Activated CD4-positive, alpha-beta memory T cell treated with anti-CD3 and anti-CD28 coated beads, Interleukin-2, amount 10 ng/mL, durations not matched to agents 7 days and 5 days (primary cell): ENCODE measurements at regions not wholly inside any gene's neighbourhood (a gene's known extent, or its start where the extent isn't known, plus 50 kb on each side); places are given as distances from the start of the nearest gene placed in this dataset.
"Not testable (repeated sequence)": the region's sequence is repeated elsewhere in the genome, so short reads cannot be mapped to it uniquely, and the experiment has no call there.

Experiments used
- CTCF ChIA-PET: fragments of 350-600 bp; sonication (Branson Sonifier 250); formaldehyde crosslinking; loops from one replicate; lab custom pipeline; 2021; ENCODE audit warnings: antibody characterized with exemption, inconsistent platforms; lab: Charles Lee
- POLR2A ChIA-PET: fragments of 350-600 bp; sonication (Branson Sonifier 250); formaldehyde crosslinking; loops from one replicate; lab custom pipeline; 2021; ENCODE audit warnings: antibody characterized with exemption; lab: Charles Lee
- DNase-seq: peaks from one replicate; pipeline ENCODE4 v3.0.0-alpha.2; 2020
- H3K27ac Mint-ChIP-seq: one replicate; pipeline ENCODE4 v1.8.0; 2021; ENCODE audit warnings: mild to moderate bottlenecking, mixed read lengths
- H3K27me3 Mint-ChIP-seq: one replicate; pipeline ENCODE4 v1.8.0; 2021; ENCODE audit warnings: mixed read lengths
- H3K36me3 Mint-ChIP-seq: one replicate; pipeline ENCODE4 v1.8.0; 2021; ENCODE audit warnings: low read depth, mixed read lengths
- H3K4me1 Mint-ChIP-seq: one replicate; pipeline ENCODE4 v1.8.0; 2021; ENCODE audit warnings: mixed read lengths
- H3K4me3 Mint-ChIP-seq: one replicate; pipeline ENCODE4 v1.8.0; 2021; ENCODE audit warnings: mild to moderate bottlenecking, mixed read lengths
- H3K9me3 Mint-ChIP-seq: one replicate; pipeline ENCODE4 v1.8.0; 2021; ENCODE audit warnings: mixed read lengths

DNA sequence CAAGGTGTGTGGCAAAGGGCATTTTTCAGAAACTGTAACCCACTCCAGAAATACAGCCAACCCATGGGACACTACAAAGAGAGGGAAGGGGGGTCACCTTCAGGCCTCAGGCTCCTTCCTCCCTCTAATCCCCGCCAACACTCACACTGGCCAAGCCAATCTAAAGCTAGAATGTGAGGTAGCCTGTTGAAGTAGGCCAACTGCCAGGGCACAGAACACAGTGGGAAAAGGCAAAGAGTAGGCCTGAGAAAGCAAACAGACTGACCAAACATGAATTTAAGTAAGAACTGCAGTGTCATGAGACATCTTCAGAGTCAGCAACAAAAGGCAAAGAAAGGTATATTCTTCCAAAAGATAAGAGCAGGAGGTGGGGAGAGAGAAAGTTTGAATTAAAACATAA is 289.0 kb downstream of the HNRNPD start:
- CTCF ChIA-PET: no interaction called here
- no peak for DNase-seq

DNA sequence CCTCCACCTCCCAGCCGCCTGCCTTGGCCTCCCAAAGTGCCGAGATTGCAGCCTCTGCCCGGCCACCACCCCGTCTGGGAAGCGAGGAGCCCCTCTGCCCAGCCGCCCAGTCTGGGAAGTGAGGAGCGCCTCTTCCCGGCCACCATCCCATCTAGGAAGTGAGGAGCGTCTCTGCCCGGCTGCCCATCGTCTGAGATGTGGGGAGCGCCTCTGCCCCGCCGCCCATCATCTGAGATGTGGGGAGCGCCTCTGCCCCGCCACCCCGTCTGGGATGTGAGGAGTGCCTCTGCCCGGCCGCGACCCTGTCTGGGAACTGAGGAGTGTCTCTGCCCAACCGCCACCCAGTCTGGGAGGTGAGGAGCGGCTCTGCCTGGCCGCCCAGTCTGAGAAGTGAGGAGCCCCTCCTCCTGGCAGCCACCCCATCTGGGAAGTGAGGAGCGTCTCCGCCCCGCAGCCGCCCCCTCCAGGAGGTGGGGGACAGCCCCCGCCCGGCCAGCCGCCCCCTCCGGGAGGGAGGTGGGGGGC is 296.3 kb downstream of the HNRNPD start:
- H3K27me3 Mint-ChIP-seq, H3K9me3 Mint-ChIP-seq, H3K36me3 Mint-ChIP-seq, DNase-seq, POLR2A ChIA-PET, CTCF ChIA-PET, H3K27ac Mint-ChIP-seq, H3K4me3 Mint-ChIP-seq, H3K4me1 Mint-ChIP-seq: not testable (repeated sequence)

More for the DNA sequence above, 289.0 kb downstream of the HNRNPD start:
- Mint-ChIP-seq H3K4me1 (no peaks in the 10 kb centered on the region), H3K27ac (no peak overlapping the region), H3K36me3 (no peaks in the 10 kb centered on the region), H3K9me3 (no peaks in the 10 kb centered on the region), H3K4me3 (no peak overlapping the region), H3K27me3 (no peaks in the 10 kb centered on the region)
- POLR2A ChIA-PET: no interaction called here

DNA sequence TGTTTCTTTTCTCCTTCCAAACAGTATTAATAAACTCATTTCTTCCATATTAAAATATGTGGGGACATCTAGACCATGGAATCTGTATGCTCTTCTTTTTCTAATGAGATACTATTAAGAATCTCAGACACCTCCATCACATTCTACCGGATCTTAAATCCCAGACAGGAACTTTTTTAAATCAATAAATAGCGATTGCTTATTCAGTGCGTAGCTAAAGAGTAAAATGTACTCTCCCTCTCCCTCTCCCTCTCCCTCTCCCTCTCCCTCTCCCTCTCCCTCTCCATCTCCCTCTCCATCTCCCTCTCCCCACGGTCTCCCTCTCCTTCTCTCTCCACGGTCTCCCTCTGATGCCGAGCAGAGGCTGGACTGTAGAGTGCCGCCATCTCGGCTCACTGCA is 297.0 kb downstream of the HNRNPD start:
- no peak for DNase-seq
- ChIA-PET CTCF (no interaction called here), POLR2A (no interaction called here)
- Mint-ChIP-seq H3K4me3 (no peak overlapping the region), H3K27me3 (no peaks in the 10 kb centered on the region), H3K27ac (no peak overlapping the region), H3K36me3 (no peaks in the 10 kb centered on the region), H3K4me1 (no peaks in the 10 kb centered on the region), H3K9me3 (no peaks in the 10 kb centered on the region)

DNA sequence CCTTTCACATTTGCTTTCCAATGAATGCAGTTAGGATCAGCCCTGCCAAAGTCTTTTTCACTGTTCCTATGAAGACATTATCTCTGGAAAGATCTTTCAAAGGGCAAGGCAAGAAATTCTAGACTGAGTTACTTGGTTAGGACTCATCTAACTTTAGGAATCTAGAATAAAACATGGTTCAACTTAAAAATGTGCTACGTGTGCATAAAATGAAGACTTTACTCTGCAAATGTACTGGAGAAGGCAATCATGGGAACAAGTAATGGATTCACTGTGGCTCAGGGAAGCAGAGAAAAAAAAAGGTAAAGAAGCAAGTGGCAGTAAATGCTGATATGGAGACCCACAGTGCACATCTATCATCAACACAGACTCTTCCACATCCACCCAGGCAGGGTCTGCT is 297.4 kb downstream of the HNRNPD start:
- Mint-ChIP-seq H3K4me3 (no peak overlapping the region), H3K27me3 (no peaks in the 10 kb centered on the region), H3K36me3 (no peaks in the 10 kb centered on the region), H3K4me1 (no peaks in the 10 kb centered on the region), H3K27ac (no peak overlapping the region), H3K9me3 (no peaks in the 10 kb centered on the region)
- ChIA-PET POLR2A (no interaction called here), CTCF (no interaction called here)
- DNase-seq: no peak

DNA sequence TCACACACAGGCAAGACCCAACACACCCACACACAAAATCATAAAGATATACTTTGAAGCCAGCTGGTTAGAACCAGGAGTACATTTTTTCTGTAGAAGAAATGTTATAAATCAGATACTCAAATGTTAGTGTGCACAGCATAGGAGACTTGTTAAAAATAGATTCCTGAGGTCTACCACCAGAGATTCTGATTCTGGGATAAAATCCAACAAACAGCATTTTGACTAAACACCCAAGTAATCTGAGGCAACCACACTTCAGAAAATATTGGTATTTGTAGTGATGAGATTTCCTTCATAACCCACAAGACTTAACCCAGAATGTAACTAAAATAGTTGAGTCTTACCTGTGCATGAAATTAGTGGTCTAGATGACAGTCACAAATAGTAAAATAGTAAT is 301.8 kb downstream of the HNRNPD start:
- H3K4me1 Mint-ChIP-seq: no peaks in the 10 kb centered on the region

DNA sequence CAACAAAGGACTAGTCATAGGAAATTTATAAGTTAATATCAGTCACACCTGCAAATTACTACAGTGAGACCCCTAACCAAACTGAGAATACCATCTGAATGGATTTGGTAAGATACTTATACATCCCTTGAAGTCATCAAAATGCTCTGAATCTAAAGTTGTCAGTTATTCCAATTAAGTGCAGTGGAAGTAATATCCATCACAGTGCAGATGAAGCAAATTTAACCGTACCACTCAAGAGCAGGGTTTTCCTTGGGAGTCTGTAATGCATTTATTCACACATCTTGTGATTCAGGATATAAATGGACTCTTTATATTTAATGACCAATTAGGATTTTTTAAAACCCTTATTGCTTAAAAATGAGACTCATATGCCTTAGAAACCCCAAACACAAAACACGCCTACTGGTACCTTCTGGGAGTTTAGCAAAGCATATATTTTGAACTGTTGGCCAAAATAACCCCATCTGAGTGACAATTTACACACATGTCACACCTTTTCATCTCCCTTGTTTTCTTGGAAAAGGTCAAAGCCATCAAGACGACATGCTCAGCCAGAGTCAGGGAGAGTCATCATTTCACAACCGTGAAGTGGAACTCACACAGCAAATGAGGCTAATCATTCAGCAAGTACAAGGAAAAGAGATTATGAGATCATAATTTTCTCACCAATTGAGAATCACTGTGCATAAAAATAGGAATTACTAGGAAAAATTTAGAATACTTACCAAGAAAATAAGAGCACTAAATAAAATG is 303.7 kb downstream of the HNRNPD start:
- DNase-seq: no peak
- no peaks in the 10 kb centered on the region for H3K36me3 Mint-ChIP-seq
- peaks cover 2% of the 10 kb centered on the region for H3K27me3 Mint-ChIP-seq
- H3K9me3 Mint-ChIP-seq: no peaks in the 10 kb centered on the region
- no peak overlapping the region for H3K27ac Mint-ChIP-seq
- no peak overlapping the region for H3K4me3 Mint-ChIP-seq
- POLR2A ChIA-PET: no interaction called here
- CTCF ChIA-PET: no interaction called here
- no peaks in the 10 kb centered on the region for H3K4me1 Mint-ChIP-seq

More for the DNA sequence above, 301.8 kb downstream of the HNRNPD start:
- Mint-ChIP-seq H3K27ac (no peak overlapping the region), H3K4me3 (no peak overlapping the region), H3K27me3 (no peaks in the 10 kb centered on the region), H3K36me3 (no peaks in the 10 kb centered on the region), H3K9me3 (no peaks in the 10 kb centered on the region)
- DNase-seq: no peak
- ChIA-PET POLR2A (no interaction called here), CTCF (no interaction called here)

DNA sequence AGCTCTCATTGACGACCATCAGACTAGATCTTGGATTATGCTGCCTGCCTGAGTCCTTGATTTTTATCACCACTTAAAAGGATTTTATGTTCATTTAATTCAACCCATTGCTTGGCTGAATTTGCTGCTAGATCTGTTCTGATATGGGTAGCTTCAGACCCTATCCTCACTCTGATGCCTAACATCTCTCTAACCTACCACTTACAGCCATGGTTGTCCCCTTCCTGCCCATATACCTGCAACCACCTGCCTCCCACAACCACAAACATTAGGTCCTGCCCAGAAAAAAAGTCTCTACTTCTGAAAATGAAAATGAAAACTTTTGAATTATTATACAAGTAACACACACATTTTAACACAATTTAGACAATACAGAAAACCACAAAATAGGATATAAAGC is 310.8 kb downstream of the HNRNPD start:
- POLR2A ChIA-PET: no interaction called here
- DNase-seq: no peak
- H3K27me3 Mint-ChIP-seq: peaks cover 6% of the 10 kb centered on the region
- peaks cover 3% of the 10 kb centered on the region for H3K4me1 Mint-ChIP-seq
- H3K27ac Mint-ChIP-seq: no peak overlapping the region
- H3K9me3 Mint-ChIP-seq: no peaks in the 10 kb centered on the region
- H3K4me3 Mint-ChIP-seq: no peak overlapping the region
- CTCF ChIA-PET: no interaction called here
- H3K36me3 Mint-ChIP-seq: no peaks in the 10 kb centered on the region

DNA sequence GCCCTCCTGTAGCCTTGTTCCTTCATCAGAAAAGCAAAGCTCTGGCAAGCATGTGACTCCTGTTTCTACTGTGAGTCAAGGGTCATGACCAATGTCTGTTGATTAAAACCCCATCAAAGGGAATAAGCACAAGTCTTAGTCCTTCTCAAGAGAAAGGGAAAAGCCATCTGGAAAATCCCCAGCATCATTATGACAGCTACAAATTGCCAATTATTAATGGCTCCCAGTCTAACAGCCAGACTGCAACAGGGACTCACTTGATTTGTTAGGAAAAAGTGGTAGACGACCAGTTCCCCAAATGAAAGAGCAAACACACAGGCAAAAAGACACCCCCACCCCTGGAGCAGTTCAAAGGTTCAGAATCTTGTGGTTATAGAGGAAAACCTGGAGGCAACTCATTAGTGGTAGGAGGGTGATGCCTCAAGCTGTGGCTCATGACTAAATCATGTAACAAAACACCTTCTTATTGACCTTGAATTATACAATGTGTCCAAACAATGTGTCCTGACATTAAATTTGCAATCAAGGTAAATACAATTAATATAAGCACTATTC is 315.7 kb downstream of the HNRNPD start:
- Mint-ChIP-seq H3K9me3 (no peaks in the 10 kb centered on the region), H3K4me1 (peaks cover 2% of the 10 kb centered on the region)
- no peak for DNase-seq

DNA sequence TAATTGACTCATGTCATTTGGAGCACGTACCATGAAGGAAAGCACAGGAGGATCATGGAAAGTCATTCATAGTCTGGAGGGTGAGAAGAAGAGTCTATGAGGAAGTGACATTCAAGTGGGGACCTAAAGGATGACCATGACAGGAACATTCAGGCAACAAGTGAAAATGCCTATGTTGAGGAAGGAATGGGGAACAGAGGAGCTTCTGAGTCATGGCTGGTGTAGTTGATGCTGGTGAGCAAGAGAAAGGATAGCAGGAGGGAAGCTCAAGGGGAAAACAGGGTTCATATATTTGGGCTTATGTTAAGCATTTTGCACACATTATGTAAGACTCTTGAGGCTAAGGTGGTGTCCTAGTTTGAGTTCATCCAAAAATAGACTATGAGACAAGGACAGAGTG is 318.6 kb downstream of the HNRNPD start:
- ChIA-PET CTCF (no interaction called here), POLR2A (no interaction called here)
- Mint-ChIP-seq H3K4me3 (no peak overlapping the region), H3K27me3 (peaks cover 9% of the 10 kb centered on the region), H3K9me3 (no peaks in the 10 kb centered on the region), H3K4me1 (no peaks in the 10 kb centered on the region), H3K27ac (no peak overlapping the region), H3K36me3 (no peaks in the 10 kb centered on the region)
- DNase-seq: no peak

More for the DNA sequence above, 315.7 kb downstream of the HNRNPD start:
- H3K27me3 Mint-ChIP-seq: peaks cover 6% of the 10 kb centered on the region
- no peak overlapping the region for H3K4me3 Mint-ChIP-seq
- H3K27ac Mint-ChIP-seq: no peak overlapping the region
- CTCF ChIA-PET: no interaction called here
- POLR2A ChIA-PET: no interaction called here
- no peaks in the 10 kb centered on the region for H3K36me3 Mint-ChIP-seq

DNA sequence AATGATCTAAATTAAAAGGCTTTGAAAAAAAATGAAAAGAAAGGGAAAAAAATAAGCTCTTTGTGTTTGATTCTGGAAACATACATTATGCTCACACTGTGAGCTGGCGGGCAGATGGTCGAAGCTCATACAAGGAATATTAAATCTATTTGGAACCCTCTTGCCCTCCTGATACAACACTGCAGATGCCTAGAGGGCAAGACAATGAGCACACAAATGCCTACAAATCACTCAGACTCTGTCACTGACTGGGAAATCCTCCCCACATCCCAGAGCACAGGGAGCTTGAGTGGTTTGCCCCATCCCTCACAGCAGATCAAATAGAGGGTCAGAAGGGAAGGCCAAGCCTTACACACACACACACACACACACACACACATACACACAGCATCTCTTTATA is 320.4 kb downstream of the HNRNPD start:
- Mint-ChIP-seq H3K4me1 (no peaks in the 10 kb centered on the region), H3K36me3 (no peaks in the 10 kb centered on the region), H3K4me3 (no peak overlapping the region), H3K27ac (no peak overlapping the region), H3K9me3 (no peaks in the 10 kb centered on the region), H3K27me3 (peaks cover 9% of the 10 kb centered on the region)
- POLR2A ChIA-PET: no interaction called here
- DNase-seq: no peak
- CTCF ChIA-PET: no interaction called here

DNA sequence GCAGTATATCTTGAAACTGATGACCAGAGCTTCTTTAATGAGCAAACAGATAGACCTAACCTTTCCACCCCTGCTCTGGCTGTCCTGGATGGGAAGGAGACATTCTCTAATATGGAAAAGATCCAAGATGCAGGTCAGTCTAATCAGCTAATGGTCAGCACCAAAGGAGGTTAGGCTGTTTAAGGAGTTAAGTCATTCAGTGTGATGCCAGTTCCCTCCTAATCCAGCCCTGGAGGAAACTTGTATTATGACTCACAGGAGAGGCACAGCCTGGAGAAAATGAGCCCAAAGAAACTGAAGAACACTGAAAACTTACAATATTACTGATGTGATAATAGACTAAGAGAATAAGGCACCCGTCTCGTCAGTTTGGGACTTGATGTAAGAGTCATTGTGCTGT is 323.0 kb downstream of the HNRNPD start:
- Mint-ChIP-seq H3K4me3 (no peak overlapping the region), H3K27me3 (peaks cover 19% of the 10 kb centered on the region), H3K9me3 (no peaks in the 10 kb centered on the region), H3K36me3 (no peaks in the 10 kb centered on the region), H3K4me1 (no peaks in the 10 kb centered on the region), H3K27ac (no peak overlapping the region)
- DNase-seq: no peak
- ChIA-PET POLR2A (no interaction called here), CTCF (no interaction called here)

DNA sequence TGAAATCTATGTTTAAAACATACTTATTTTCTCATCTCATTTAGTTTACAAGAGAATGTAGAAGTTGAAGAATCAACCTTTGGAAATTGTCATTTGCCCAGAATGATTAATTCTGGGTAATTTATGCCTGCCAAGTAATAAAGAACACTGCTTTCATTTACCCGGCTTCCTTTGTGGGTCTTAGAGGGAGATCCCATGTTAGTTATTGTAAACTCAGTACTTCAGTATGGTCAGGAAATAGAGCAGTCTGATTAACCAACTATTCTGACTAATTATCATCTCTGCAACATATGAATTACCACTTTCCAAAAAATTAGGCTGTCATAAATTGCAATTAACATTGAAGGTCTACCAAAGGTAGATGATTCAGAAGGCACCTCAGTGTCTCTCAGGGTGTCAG is 324.5 kb downstream of the HNRNPD start:
- DNase-seq: no peak
- H3K4me1 Mint-ChIP-seq: no peaks in the 10 kb centered on the region
- ChIA-PET POLR2A (no interaction called here), CTCF (no interaction called here)
- no peak overlapping the region for H3K4me3 Mint-ChIP-seq
- no peaks in the 10 kb centered on the region for H3K36me3 Mint-ChIP-seq
- H3K27me3 Mint-ChIP-seq: peaks cover 24% of the 10 kb centered on the region
- no peak overlapping the region for H3K27ac Mint-ChIP-seq
- H3K9me3 Mint-ChIP-seq: no peaks in the 10 kb centered on the region

DNA sequence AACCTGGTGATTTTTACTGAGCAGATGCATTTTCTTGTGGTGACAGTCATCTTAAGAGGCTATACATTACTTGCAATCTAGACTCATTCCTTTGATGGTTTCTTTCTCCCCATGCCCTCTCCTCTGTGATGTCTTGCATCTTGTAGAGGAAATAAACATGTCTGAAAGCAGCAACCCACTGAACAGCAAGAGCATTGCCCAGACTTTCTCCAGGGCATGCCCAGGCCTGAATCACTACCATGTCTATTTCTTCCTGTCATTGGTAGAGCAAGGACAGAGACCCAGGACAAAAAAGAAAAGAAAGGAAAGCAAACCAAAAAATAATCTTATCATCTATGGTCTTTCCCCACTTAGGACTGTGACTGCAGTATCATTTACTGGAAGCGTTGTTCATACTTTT is 326.1 kb downstream of the HNRNPD start:
- no peaks in the 10 kb centered on the region for H3K9me3 Mint-ChIP-seq
- H3K27ac Mint-ChIP-seq: no peak overlapping the region
- H3K36me3 Mint-ChIP-seq: no peaks in the 10 kb centered on the region
- peaks cover 2% of the 10 kb centered on the region for H3K4me1 Mint-ChIP-seq
- no peak for DNase-seq
- H3K27me3 Mint-ChIP-seq: peaks cover 35% of the 10 kb centered on the region
- no peak overlapping the region for H3K4me3 Mint-ChIP-seq
- POLR2A ChIA-PET: no interaction called here
- CTCF ChIA-PET: no interaction called here

DNA sequence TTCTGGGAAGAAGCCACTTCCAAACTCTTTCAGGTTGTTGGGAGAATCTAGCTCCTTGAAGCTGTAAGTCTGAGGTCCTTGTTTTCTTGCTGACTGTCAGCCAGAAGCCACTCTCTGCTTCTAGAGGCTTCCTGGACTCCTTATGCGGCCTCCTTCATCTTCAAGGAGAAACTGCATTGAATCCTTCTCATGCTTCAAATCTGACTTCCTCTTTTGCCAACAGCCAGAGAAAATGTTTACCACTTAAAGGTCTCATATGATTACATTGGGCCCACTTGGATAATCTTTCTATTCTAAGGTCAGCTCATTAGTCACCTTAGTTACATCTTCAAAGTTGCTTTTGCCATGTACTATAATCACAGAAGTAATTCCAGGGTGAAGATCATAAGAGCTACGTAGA is 327.0 kb downstream of the HNRNPD start:
- no peak for DNase-seq
- POLR2A ChIA-PET: no interaction called here

More for the DNA sequence above, 327.0 kb downstream of the HNRNPD start:
- H3K9me3 Mint-ChIP-seq: no peaks in the 10 kb centered on the region
- peaks cover 45% of the 10 kb centered on the region for H3K27me3 Mint-ChIP-seq
- H3K4me1 Mint-ChIP-seq: peaks cover 2% of the 10 kb centered on the region
- H3K36me3 Mint-ChIP-seq: no peaks in the 10 kb centered on the region
- no peak overlapping the region for H3K27ac Mint-ChIP-seq
- CTCF ChIA-PET: no interaction called here
- H3K4me3 Mint-ChIP-seq: no peak overlapping the region
